ENCODE measurements at regions not wholly inside any gene's neighbourhood (a gene's known extent, or its start where the extent isn't known, plus 50 kb on each side); places are given as distances from the start of the nearest gene placed in this dataset.

DNA sequence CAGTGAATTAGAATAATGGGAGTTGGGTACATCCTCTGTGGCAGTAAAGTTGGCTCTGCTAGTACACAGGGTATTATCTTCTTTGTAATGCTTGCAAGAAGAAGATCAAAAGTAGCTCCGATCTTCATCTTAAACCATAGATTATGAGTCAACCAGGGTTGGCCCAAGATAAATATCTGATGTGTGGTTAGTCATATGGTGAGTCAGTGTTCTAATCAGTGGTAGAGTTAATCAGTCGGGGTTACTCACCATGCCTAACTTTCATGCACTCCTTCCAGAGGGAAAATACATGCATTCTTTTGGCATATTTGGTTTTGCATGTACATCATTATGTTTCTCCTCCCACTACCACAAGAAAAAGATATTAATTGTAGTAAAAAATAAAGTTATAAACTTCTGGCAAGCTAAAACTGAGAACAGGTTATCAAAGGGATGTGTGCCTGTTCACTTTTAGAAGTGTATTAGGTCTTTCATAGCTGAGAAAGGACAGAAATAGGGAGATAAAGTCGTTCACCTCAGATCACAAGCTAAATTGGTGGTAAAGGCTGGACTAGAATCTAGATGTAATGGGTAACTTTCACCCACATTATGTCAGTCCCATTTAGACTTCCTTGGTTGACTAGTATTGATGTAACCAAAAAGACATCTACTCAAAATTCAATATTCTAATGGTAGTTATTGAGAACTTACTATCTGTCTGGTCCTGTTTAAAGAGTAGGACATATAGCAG lies 684.4 kb downstream of the IRS1 start:
- POLR2A ChIA-PET (ENCODE audit: low non-redundant PET): no interaction called here
- H3K9me3 ChIP-seq (ENCODE audit: low read depth, low read length, poor library complexity, severe bottlenecking): no peaks in the 10 kb centered on the region
- no peak overlapping the region for H3K27ac ChIP-seq (ENCODE audit: low read depth, low read length, poor library complexity, severe bottlenecking)
- no peak overlapping the region for H3K4me3 ChIP-seq (ENCODE audit: low read depth, low read length, poor library complexity, severe bottlenecking)
- H3K36me3 ChIP-seq (ENCODE audit: insufficient read depth, low read length, poor library complexity, severe bottlenecking): no peaks in the 10 kb centered on the region
- H3K4me1 ChIP-seq (ENCODE audit: insufficient read depth, low read length, poor library complexity, severe bottlenecking): peaks cover 49% of the 10 kb centered on the region
- CTCF ChIA-PET: interaction anchor here (0.7 kb wide), 1 partner anchor 100 kb away, joined by 3 read pairs; no protein-coding TSS in a partner anchor
- intact Hi-C loops (cut with micrococcal nuclease; ENCODE audit: unreplicated experiment): loop anchor here (10.0 kb wide), 1 partner anchor 230 kb away; no protein-coding TSS in a partner anchor
- no TSS peak for BruUV-seq (replicated peaks)
- no peaks in the 10 kb centered on the region for H3K27me3 ChIP-seq (replicated peaks; ENCODE audit: insufficient read depth, low read depth, low read length, poor library complexity)
- DNase-seq (ENCODE audit: low spot score): peak; percentile 69
- TF ChIP-seq, protein P1, sequence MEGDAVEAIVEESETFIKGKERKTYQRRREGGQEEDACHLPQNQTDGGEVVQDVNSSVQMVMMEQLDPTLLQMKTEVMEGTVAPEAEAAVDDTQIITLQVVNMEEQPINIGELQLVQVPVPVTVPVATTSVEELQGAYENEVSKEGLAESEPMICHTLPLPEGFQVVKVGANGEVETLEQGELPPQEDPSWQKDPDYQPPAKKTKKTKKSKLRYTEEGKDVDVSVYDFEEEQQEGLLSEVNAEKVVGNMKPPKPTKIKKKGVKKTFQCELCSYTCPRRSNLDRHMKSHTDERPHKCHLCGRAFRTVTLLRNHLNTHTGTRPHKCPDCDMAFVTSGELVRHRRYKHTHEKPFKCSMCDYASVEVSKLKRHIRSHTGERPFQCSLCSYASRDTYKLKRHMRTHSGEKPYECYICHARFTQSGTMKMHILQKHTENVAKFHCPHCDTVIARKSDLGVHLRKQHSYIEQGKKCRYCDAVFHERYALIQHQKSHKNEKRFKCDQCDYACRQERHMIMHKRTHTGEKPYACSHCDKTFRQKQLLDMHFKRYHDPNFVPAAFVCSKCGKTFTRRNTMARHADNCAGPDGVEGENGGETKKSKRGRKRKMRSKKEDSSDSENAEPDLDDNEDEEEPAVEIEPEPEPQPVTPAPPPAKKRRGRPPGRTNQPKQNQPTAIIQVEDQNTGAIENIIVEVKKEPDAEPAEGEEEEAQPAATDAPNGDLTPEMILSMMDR (conservative IDR thresholded peaks at IDR 0.05; ENCODE audit: low read depth, low read length): no peak
- TF ChIP-seq EZH2 (IDR thresholded peaks at IDR 0.05; ENCODE audit: borderline replicate concordance, low read depth, low read length, poor library complexity, severe bottlenecking): no peak

DNA sequence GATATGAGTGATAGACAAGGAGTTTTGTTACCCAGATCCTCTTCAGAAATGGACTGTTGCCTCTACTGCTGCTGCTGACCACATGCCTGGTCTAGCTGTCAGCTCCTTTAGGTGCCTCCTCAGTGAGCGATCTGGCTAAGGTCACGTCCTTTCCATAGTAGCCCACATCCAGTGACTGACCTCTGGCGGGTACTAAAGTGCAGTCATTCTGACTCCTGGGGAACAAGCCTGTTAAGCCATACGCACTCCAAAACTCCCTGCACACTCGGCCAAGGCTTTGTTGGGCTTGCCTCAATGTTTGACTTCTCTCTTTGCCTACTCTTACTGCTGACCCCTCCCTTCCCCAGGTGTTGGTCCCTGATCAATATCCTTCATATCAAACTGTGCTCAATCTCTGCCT lies 685.2 kb downstream of the IRS1 start:
- ChIA-PET POLR2A (ENCODE audit: low non-redundant PET) (no interaction called here), CTCF (interaction anchor here (0.7 kb wide), 1 partner anchor 101 kb away, joined by 3 read pairs; no protein-coding TSS in a partner anchor)
- intact Hi-C loops (cut with micrococcal nuclease; ENCODE audit: unreplicated experiment): loop anchor here (10.0 kb wide), 1 partner anchor 230 kb away; no protein-coding TSS in a partner anchor
- DNase-seq (ENCODE audit: low spot score): no peak
- Histone ChIP-seq H3K4me1 (ENCODE audit: insufficient read depth, low read length, poor library complexity, severe bottlenecking) (peaks cover 41% of the 10 kb centered on the region), H3K36me3 (ENCODE audit: insufficient read depth, low read length, poor library complexity, severe bottlenecking) (no peaks in the 10 kb centered on the region), H3K9me3 (ENCODE audit: low read depth, low read length, poor library complexity, severe bottlenecking) (no peaks in the 10 kb centered on the region), H3K27ac (ENCODE audit: low read depth, low read length, poor library complexity, severe bottlenecking) (no peak overlapping the region), H3K27me3 (replicated peaks; ENCODE audit: insufficient read depth, low read depth, low read length, poor library complexity) (no peaks in the 10 kb centered on the region), H3K4me3 (ENCODE audit: low read depth, low read length, poor library complexity, severe bottlenecking) (no peak overlapping the region)
- TF ChIP-seq, protein P1 (conservative IDR thresholded peaks at IDR 0.05; ENCODE audit: low read depth, low read length): no peak
- no peak for TF ChIP-seq EZH2 (IDR thresholded peaks at IDR 0.05; ENCODE audit: borderline replicate concordance, low read depth, low read length, poor library complexity, severe bottlenecking)
- no TSS peak for BruUV-seq (replicated peaks)

DNA sequence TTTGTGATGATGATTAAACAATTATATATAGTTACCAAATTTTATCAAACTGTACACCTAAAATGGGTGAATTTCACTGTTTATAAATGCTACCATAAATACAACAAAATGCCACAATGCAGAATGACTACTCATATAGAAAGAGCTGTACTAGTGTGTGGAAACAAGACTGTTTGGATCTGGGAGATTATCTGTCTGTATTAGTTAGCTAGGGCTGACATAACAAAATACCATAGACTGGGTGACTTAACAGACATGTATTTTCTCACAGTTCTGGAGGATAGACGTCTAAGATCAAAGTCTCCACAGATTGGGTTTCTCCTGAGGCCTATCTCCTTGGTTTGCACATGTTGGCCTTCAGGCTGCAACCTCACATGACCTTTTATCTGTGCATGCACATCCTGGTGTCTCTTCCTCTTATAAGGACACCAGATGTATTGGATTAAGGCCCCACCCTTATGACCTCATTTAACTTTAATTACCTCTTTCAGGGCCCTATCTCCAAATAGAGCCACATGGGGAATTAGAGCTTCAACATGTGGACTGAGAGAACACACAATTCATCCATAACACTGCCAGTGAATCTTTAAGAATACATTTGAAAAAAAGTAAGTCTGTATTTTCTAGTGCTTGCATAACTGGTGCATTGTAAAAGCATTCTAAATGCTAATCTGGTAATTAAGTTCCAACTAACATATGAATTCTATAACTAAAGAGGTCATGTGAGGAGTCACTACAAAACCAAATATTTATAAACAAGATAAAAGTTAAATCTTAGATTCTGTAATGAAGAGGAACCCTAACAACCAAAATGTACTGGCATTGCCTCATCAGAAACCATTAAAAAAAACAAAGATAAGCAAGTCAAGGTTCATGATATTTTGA lies 699.6 kb downstream of the NYAP2 start:
- H3K27ac ChIP-seq (ENCODE audit: low read depth, low read length, poor library complexity, severe bottlenecking): no peak overlapping the region
- H3K4me1 ChIP-seq (ENCODE audit: insufficient read depth, low read length, poor library complexity, severe bottlenecking): no peaks in the 10 kb centered on the region
- TF ChIP-seq, protein P1 (conservative IDR thresholded peaks at IDR 0.05; ENCODE audit: low read depth, low read length): no peak
- no peak for TF ChIP-seq EZH2 (IDR thresholded peaks at IDR 0.05; ENCODE audit: borderline replicate concordance, low read depth, low read length, poor library complexity, severe bottlenecking)
- peaks cover 5% of the 10 kb centered on the region for H3K9me3 ChIP-seq (ENCODE audit: low read depth, low read length, poor library complexity, severe bottlenecking)
- intact Hi-C loops (cut with micrococcal nuclease; ENCODE audit: unreplicated experiment): no loop called here
- BruUV-seq (replicated peaks): no TSS peak
- H3K4me3 ChIP-seq (ENCODE audit: low read depth, low read length, poor library complexity, severe bottlenecking): no peak overlapping the region
- CTCF ChIA-PET: no interaction called here
- no peaks in the 10 kb centered on the region for H3K36me3 ChIP-seq (ENCODE audit: insufficient read depth, low read length, poor library complexity, severe bottlenecking)
- POLR2A ChIA-PET (ENCODE audit: low non-redundant PET): no interaction called here
- no peak for DNase-seq (ENCODE audit: low spot score)
- no peaks in the 10 kb centered on the region for H3K27me3 ChIP-seq (replicated peaks; ENCODE audit: insufficient read depth, low read depth, low read length, poor library complexity)

All from A673 (cell line).